HL-60 (cell line): ENCODE measurements at regions not wholly inside any gene's neighbourhood (a gene's known extent, or its start where the extent isn't known, plus 50 kb on each side); places are given as distances from the start of the nearest gene placed in this dataset.

Source experiments
- CTCF ChIP-seq: IDR thresholded peaks from one replicate; pipeline ENCODE4 v1.5.1; 2011; ENCODE audit warnings: low read length, control low read depth, inconsistent platforms; ENCODE audit not compliant: insufficient read depth
- POLR2AphosphoS5 ChIP-seq: IDR thresholded peaks from 2 replicates; pipeline ENCODE4 v1.6.1; 2012; ENCODE audit warnings: low read depth
- REST ChIP-seq: IDR thresholded peaks from 2 replicates; pipeline ENCODE4 v1.6.1; 2012; ENCODE audit warnings: low read depth; ENCODE audit not compliant: insufficient replicate concordance
- SPI1 ChIP-seq: IDR thresholded peaks from 2 replicates; pipeline ENCODE4 v1.6.1; 2012; ENCODE audit warnings: low read depth, mild to moderate bottlenecking, borderline replicate concordance

- TF ChIP-seq CTCF (no peak), POLR2AphosphoS5 (no peak), REST (no peak), SPI1 (no peak)
Observed at GRCh38 chr5:110917161-110917875, 154.2 kb upstream of the TSLP start.
